Glomerular visceral epithelial cell (primary cell): ENCODE measurements at regions not wholly inside any gene's neighbourhood (a gene's known extent, or its start where the extent isn't known, plus 50 kb on each side); places are given as distances from the start of the nearest gene placed in this dataset.

Experiments
- DNase-seq: peaks from one replicate; pipeline ENCODE4 v3.0.0-alpha.2; 2016; ENCODE audit errors: extremely low spot score

GRCh38 chr14:101367421-101368261, 193.7 kb upstream of the DIO3 start:
- no peak for DNase-seq

DNA sequence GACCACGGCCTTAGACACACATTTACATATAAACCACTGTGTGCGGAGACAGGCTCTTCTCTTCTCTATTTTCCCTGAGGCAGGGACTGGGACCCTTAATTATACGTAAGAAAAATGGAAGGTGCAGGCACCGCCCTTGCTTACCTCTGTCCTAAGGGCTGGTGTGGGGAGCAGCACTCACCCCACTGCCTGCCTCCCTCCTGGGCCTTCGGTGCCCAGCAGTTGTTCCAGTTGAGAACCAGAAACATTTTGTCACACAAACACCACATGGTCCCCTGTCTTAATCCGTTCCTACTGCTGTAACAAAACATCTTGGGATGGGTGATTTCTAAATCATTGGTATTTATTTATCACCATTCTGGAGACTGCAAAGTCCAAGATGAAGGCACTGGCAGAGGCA, 192.7 kb upstream of the DIO3 start:
- no peak for DNase-seq

DNA sequence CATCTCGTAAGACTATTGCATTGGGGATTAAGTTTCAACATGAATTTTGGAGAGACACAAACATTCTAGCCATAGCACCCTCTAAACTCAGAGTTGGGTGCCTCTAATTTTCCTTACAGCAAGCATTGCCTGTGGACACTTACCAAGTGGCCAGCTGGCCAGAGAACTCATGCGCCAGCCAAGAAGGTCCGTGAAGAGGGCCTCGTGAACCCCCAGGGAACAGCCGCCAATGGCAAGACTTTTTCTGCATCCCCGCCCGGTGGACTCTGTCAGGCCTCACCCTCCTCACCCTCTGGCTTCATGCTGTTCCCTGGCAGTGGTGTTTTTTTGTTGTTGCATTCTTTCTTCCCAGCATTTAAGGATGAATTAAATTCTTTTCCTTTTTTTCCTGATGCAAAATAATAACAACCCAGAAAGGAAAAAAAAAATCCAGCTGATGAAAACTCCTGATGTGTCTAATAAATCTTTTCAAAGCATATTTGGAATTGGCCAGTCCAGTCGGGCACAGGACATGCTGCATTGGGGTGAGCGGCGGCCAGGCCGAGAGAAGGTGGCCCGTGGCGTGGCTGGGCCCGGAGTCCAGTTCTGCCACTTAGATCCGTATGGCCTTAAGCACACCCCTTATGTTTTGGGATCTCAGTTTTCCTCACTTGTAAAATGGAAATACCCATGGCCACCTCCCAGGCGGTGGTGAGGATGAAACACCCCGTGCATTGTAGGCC, 191.9 kb upstream of the DIO3 start:
- DNase-seq, result no peak

DNA sequence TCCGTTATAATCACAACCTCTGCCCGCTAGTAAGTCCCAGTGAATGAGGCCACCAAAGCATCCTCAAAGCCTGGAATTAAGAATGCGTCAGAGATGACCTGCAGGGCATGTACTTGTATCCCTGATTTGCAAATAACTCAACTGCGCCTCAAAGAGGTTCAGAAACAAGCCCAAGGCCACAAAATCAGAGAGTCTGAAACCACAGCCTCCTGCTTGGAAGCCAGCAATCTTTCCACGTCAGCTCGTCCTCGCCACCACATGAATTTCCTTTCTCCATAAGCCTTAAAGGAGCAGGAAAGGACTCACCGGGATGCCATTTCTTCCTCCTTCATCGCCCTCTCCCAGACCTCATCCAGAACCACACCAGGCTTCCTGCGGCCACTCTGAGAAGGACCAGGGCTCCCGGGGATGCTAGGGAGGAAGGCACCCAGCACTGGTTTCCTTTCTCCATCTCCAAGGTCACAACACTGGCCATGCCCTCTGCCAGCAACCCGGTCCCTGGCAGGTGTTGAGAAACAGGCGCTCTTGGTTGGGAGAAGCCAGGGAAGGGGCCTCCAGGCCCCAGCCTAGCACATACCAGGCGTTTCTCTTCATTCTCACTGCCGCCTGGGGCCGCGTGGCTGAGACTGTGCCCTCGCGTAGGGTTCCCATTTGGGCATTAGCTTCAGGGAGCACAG, 191.2 kb upstream of the DIO3 start:
- DNase-seq, result no peak

- no peak for DNase-seq
Measured at GRCh38 chr14:101370593-101371569, 190.4 kb upstream of the DIO3 start.

DNA sequence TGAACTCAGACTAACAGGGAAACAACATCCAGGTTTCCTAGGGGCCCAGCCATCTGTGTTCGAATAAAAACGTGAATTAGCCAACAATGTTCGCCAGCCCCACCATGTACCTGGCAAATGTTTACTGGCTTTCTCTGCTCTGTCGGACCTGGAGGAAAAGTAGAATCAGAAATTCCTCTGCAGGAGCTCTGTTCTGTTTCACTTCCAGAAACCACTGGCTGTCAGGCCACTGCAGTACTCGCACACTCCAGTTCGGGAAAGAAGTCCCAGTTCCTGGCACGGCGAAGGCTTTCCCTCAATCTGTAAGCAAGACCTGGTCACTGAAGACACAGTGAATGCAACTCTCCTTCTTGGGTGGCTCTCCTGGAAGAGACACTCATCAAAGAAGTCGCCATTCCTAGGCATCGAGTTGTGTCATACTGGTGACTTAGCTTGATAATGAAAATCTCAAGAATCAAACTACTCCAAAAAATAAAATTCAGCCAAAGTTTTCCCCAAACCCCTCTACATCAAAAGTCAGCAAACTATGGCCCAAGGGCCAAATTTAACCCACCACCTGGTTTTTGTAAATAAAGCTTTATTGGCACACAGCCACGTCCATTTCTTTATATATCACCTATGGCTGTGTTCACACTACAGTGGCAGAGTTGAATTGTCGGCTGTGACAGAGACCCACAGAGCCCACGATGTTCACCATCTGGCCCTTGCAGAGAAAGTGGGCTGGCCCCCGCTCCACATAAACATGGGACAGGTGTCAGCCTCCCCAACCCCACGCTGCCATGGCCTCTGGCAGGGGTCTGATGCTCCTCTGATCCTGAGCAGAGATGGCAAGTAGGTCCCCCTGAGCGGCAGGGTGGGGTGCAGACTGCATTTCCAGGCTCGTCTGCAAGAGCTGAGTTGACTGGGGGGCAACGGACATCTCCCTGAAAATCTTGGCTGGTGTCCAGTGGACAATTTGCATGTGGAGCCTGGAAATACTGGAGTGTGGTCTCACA, 189.2 kb upstream of the DIO3 start:
- no peak for DNase-seq

DNA sequence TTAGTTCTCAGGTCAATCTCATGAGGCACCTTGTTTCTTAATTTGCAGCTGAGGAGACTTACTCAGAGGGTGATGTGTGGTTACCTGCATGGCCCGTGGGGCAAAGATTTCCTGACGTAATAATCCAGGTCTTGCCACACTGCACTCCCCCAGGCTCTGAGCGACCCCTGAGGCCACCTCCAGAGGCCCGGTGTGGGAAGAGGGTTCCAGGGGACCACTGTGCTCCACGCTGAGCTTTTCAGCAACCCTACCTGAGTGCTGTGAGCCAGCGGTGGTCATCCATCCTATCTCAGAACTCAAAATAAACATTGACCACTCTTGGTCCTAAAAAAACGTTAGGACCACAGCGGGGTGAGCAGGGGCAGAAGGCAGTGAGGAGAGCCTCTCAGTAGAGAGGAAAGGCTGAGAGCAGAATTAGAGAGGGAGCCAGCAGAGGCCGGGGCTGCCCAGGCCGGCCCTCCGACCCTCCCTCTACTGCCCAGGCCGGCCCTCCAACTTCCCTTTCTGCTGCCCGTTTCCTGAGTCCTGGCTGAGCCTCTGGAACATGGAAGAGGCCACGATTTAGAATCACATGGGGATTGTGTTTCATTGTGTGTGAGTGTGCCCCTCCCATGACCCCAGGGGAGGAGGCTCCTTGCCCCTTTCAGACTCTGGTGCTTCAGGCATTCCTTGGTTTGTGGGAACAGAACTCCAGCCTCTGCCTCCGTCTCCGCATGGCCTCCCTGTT, 188.2 kb upstream of the DIO3 start:
- DNase-seq, result no peak

- no peak for DNase-seq
Measured at GRCh38 chr14:101373690-101374295, 187.5 kb upstream of the DIO3 start.

- no peak for DNase-seq
Measured at GRCh38 chr14:101374373-101375338, 186.6 kb upstream of the DIO3 start.

DNA sequence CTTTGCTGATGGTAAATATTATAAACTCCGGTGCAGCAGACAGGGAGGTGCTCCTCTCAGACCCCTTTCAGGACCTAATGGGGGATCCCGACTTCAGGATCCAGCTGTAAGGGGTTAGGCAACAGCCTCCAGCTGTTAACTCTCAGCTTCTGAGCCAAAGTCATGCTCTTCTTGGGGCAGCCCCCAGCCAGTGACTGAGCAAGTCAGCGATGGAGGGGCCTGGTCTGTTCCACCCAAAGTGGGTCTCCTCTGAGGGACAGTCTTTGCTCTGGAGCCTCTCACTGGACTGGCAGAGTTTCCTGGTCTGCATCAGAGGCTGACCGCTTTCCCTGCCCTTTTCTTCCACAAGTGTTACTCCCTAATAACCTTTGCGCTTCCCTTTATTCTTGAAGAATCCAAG, 184.2 kb upstream of the DIO3 start:
- no peak for DNase-seq

GRCh38 chr14:101379842-101380241, 181.5 kb upstream of the DIO3 start:
- DNase-seq, result no peak

- DNase-seq, result no peak
Measured at GRCh38 chr14:101380512-101380911, 180.8 kb upstream of the DIO3 start.

GRCh38 chr14:101380940-101381339, 180.4 kb upstream of the DIO3 start:
- no peak for DNase-seq

DNA sequence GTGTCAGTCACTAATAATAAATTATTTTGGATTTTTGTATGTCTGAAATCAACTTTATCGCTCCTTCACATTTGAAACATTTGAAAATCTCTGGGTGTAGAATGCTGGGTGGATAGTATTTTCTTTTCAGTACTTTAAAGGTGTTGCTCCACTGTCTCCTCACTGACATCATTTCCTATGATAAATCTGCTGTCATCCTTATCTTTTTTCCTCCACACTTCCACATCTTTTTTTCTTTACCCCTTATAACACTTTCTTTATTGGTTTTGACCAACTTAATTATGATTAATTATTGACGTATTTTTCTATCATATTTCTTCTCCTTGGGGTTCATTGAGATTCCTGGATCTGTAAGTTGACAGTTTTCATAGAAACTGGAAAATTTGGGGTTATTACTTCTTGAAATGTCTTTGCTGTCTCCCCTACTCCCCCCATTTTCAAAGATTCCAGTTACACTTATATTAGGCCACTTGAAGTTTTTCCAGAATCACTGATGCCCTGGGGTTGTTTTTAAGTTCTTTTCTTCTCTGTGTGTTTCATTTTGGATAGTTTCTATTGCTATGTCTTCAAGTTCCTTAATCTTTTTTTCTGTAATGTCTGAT, 177.5 kb upstream of the DIO3 start:
- no peak for DNase-seq

DNA sequence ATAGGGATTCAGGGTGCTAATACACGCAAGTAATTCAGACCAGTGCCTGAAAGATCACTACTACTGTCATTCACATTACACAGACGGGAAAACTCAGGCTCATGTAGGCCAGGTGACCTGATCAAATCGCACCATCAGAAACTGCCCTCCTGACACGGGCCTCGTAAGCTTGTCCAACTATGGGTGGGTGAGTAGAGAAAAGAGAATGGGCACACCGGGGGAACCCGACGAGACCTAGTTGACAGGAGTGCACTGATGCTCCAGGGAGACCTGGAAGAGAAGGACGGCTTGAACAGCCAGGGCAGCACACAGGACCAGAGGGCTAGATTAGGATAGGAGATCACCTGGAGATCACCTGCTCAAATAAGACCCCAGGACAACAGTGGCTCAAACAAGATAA, 166.9 kb upstream of the DIO3 start:
- DNase-seq, result no peak

- no peak for DNase-seq
Measured at GRCh38 chr14:101395779-101396178, 165.5 kb upstream of the DIO3 start.

DNA sequence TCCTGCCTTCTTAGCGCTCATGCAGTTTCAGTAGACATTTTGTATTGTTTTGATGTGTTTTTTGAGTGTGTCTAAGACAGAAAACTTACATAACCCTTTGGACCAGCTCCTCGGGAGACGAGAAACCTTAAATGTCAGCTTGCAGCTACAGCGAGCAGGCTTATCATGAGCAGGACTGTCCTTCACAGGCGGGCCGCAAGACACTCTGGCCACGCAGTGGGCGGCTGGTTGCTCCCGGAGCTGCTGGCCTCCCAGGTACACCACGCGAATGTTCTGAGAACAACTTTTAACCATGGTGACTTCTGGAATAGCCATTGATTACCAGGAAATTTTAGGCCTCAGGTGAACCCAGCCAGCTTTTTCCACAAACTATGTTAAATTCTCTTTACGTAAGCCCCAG, 164.1 kb upstream of the DIO3 start:
- no peak for DNase-seq

DNA sequence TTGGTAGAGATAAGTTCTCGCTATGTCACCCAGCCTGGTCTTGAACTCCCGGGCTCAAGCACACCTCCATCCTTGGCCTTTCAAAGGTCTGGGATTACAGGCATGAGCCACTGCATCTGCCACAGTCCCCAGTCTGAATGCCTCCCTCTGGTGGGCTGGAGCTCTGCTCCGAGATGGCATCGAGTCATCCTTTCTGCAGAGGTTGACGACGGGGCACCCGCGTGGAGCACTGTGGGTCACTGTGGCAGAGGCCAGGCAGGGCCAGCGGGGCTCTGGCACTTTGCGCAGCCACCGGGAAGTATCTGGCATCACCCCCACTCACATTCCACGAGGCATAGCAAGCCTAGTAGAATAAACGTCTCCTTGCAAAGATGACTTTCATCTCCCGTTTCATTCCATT, 163.3 kb upstream of the DIO3 start:
- no peak for DNase-seq
